Left cardiac atrium (tissue), 4 donors: ENCODE measurements at regions not wholly inside any gene's neighbourhood (a gene's known extent, or its start where the extent isn't known, plus 50 kb on each side); places are given as distances from the start of the nearest gene placed in this dataset.
"Not testable (repeated sequence)": the region's sequence is repeated elsewhere in the genome, so short reads cannot be mapped to it uniquely, and the experiment has no call there.

Source experiments
- ATAC-seq, 2 donors: fragments of 200-7000 bp; cut with Tn5 transposase; one replicate each; pipeline ENCODE4 v1.9.1; 2020; ENCODE audit warnings: mild to moderate bottlenecking in 2 of 2, moderate library complexity in 2 of 2
- DNase-seq: peaks from one replicate; pipeline ENCODE4 v3.0.0-alpha.2; 2020
- intact Hi-C, 2 donors: fragments of 100-400 bp; cut with DNase I; formaldehyde crosslinking; loops; one replicate each; pipeline versions ENCODE4 v1.14.1 to v1.15.1; 2022 to 2023
- donor health status: DM: no; HTN: yes; CAD: no.
- donor health status: DM: no; HTN: yes; CAD: no; lungs with severe emphysema.
- donor health status: DM: yes; HTN: yes; CAD: no.
- donor health status: Dilated cardiomyopathy.

DNA sequence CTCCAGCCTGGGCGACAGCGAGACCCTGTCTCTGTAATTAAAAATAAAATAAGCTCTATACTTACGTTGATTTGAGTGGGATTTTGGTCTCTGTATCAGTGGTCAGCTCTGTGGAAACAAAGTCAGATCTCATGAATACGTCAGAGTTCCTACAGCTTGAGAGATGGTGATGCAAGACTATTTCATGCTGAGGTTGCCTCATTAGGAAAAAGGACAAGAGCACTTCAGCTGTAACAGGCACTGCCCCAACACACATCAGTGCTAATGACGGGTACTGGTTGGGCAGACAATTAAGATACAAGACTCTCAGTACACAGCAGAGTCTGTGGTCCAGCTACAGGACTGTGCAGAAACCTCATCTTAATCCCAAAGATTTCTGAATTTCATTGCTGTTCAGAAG, 246.4 kb upstream of the AMIGO2 start:
- ATAC-seq (no peak), DNase-seq (no peak)
- intact Hi-C loops, result no loop called here

DNA sequence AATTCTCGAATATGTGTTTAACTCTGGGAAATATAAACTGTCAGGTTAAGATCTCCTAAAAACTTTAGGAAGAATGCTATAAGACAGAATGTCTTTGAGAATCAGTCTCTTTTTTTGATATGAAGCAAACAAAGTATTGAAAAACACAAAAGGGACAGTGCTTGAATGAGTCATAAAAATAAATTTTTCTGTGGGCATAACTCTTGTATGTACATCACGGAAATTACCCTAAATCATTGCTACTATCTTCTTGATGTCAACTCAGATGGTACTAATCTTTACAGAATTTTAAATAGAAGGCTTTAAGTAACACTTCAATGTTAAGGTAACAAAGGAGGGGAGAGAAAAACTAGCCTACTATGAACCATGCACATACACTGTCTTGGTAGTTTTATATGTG, 244.0 kb upstream of the AMIGO2 start:
- DNase-seq, result no peak
- no peak for ATAC-seq
- intact Hi-C loops, result no loop called here

DNA sequence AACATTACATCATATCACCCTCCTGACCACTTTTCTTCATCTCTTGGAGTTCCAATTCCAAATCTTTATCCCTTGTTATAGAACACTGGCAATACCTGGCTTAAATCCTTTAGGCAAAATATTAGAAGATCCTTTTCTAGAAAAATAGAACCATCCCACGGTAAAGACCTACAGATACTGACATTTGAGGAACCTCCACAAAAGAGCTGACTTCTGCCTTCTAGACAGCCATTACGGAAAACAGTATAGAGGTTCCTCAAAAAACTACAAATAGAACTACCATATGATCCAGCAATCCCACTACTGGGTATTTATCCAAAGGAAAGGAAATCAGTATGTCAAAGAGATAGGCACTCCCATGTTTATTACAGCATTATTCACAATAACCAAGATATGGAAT, 241.7 kb upstream of the AMIGO2 start:
- intact Hi-C loops, result no loop called here
- DNase-seq (no peak), ATAC-seq (no peak)

DNA sequence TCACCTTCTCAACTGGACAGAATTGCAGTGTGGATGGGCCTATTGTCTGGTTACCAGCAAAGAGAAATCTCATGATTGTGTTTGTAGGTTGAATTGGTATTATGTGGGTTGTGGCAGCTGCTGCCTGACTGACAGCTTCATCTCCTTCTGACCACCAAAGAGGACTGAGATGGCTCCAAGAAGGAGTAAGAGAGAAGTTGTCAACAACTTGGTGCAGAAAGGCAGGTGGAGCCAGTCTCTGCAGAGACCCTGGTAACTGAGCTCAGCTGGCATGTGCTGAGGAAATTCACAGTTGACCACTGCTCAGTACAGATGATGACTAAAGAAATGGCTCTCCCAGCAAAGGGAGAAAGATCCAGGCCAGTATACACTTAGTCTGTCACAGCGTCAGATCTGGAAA, 240.0 kb upstream of the AMIGO2 start:
- ATAC-seq (no peak), DNase-seq (no peak)
- intact Hi-C loops, result no loop called here

DNA sequence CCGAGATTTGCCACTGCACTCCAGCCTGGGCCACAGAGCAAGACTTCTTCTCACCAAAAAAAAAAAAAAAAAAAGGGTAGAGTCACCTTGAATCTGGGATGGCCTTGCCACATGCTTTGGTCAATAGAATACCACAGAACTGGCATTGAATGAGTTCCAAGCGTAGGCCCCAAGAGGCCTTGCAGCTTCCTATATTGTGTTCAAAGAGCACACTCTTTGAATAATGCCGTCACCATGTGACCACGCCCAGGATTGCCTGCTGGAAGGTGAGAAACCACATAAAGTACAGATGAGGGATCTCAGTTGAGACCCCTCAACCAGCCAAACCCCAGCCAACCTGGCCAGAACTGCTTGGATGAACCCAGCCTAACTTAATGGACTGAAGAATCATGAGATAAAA, 239.2 kb upstream of the AMIGO2 start:
- ATAC-seq, result no peak
- DNase-seq, result no peak
- intact Hi-C loops, result no loop called here

DNA sequence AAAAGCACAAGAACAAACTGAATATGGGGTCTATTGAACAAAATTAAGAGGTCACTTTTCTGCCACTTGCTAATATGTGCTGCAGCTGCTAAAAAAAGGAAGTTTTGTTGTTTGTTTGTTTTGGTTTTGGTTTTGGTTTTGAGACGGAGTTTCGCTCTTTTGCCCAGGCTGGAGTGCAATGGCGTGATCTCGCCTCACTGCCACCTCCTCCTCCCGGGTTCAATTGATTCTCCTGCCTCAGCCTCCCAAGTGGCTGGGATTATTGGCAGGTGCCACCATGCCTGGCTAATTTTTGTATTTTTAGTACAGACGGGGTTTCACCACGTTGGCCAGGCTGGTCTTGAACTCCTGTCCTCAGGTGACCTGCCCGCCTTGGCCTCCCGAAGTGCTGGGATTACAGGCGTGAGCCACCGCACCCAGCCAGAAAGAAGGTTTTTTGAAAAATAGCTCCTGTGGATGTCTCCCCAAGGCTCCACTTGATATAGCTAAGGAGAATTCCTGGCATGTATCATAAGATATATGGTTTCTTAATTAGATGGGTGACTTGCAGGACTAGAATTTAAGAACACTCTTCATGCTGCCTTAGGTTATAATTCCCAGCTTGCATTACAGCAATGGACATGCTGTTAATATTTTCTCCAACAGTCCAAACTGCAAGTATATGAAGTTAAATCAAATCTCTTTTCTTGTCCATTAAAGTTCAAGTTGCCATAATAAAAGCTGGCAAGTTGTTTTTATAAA, 237.6 kb upstream of the AMIGO2 start:
- ATAC-seq (no peak), DNase-seq (no peak)
- intact Hi-C loops, result no loop called here

DNA sequence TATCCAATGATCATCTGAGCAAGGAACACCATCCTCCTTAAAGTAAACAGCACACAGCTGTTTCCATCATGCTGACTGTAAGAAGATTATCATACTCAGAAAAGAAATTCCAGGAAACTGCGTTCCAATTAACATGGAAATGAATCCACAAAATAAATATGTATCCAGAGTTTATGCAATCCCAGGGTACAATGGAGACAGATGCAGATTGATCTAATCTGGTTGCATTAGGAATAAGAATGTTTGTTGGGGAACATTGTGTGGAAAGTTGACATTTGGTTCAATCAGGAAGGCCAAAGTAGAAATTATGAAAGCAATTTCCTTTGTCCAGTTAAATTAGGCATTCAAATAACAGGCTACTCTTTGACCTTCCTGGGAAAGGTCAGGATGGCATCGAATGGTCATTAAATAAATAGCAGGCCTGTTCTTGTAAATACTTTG, 236.9 kb upstream of the AMIGO2 start:
- ATAC-seq (no peak), DNase-seq (no peak)
- intact Hi-C loops, result no loop called here

DNA sequence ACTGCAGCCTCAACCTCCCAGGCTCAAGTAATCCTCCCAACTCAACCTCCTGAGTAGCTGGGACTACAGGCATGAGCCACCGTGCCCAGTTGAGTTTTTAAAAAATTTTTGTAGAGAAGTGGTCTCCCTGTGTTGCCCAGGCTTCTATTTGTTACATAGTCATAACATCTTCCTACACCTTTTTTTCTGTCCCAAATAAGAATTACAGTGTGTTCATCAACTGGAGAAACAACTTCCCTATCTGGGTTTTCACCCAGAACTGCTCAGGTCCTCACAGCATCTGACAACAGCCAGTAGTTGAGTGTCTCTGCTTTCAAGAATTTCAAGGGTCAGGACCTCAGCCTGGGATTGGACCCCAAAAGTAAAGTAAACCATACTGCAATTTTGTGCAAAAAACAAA, 235.2 kb upstream of the AMIGO2 start:
- intact Hi-C loops, result no loop called here
- DNase-seq, result no peak
- no peak for ATAC-seq

DNA sequence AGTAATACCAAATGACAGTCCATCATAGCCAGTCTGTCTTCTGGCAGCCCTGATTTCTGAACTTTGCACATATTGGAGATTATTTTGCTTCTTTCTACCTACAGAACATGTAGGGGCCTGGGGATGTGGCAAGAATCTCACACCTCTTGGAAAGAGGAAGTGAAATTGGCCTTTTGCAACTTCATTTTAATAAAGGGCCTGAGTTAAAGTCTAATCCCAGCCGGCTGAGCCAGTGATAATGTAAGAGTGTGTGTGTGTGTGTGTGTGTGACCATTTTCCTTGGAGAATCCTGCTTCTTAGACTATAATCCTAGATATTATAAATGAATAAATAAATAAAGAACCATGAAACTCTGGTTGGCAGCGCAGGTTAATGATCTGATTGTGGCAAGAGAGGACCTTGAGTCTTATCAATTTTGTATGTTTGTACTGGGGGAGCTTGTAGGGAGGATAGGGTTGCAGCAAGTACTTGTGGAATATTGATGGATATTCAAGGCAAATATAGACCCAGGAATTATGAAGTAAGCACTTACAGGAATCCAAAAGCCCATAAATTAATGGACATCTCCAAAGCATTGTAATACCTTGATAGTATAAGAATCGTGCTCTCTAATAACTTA, 233.2 kb upstream of the AMIGO2 start:
- DNase-seq (no peak), ATAC-seq (no peak)
- intact Hi-C loops, result no loop called here

DNA sequence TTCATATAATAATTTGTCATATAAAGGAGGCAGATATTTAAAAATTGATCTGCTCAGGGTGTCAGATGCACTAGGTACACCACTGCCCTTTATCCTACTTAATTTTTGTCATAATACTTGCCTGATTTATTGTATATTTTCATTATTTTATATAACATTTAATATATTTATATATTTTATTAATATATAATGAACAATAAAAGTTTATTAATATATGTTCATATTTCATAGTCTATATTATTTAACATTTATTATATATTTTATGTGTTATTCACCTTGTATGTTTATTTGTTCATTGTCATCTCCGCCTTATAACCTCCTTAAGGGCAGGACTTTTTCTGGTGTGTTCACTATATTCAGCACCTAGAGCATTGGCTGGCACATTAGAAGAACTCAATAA, 232.4 kb upstream of the AMIGO2 start:
- intact Hi-C loops, result no loop called here
- no peak for ATAC-seq
- no peak for DNase-seq

DNA sequence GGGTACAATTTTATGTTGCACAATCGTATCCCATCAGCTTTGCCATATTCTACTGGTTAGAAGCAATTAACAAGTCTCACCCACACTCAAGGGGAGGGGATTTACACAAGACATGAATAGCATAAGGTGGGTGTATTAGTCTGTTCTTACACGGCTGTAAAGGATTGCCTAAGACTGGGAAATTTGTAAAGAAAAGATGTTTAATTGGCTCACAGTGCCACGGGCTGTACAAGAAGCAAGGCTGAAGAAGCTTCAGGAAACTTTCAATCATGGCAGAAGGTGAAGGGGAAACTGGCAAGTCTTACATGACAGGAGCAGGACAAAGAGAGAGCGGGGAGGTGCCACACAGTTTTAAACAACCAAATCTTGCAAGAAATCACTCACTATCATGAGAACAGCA, 231.8 kb upstream of the AMIGO2 start:
- ATAC-seq (no peak), DNase-seq (no peak)
- intact Hi-C loops, result no loop called here

DNA sequence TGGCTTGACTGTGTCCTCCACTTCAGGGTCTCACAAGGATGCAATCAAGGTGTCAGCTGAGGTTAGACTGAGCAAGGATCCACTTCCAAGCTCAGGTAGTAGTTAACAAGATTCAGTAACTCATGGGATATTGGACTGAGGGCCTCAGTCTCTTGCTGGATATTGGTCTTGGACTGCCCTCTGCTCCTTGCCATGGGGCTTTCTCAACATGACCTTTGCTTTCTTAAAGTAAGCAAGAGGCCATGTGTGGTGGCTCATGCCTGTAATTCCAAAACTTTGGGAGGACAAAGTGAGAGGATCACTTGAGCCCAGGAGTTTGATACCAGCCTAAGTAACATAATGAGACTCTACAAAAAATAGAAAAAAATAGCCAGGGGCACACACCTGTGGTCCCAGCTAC, 231.3 kb upstream of the AMIGO2 start:
- intact Hi-C loops, result no loop called here
- ATAC-seq (no peak), DNase-seq (no peak)

DNA sequence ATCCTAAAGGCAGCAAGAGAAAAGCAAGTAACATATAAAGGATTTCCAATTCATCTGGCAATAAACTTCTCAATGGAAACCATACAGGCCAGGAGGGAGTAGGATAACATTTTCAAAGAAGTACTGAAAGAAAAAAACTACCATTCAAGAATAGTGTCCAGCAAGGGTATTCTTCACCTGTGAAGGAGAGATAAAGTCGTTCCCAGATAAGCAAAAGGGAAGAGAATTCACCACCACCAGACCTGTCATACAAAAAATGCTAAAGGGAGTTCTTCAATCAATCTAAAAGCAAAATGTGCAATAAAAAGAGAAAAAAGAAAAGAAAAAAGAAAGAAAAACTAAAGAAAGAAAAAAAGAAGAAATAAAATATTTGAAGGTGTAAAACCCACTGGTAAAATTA, 228.9 kb upstream of the AMIGO2 start:
- intact Hi-C loops, result loop anchor here in 1 of 2 donors (5.0 kb wide), 2 partner anchors 231 to 276 kb away; partner anchors contain the start of genes AMIGO2 and PCED1B
- ATAC-seq, result no peak

DNA sequence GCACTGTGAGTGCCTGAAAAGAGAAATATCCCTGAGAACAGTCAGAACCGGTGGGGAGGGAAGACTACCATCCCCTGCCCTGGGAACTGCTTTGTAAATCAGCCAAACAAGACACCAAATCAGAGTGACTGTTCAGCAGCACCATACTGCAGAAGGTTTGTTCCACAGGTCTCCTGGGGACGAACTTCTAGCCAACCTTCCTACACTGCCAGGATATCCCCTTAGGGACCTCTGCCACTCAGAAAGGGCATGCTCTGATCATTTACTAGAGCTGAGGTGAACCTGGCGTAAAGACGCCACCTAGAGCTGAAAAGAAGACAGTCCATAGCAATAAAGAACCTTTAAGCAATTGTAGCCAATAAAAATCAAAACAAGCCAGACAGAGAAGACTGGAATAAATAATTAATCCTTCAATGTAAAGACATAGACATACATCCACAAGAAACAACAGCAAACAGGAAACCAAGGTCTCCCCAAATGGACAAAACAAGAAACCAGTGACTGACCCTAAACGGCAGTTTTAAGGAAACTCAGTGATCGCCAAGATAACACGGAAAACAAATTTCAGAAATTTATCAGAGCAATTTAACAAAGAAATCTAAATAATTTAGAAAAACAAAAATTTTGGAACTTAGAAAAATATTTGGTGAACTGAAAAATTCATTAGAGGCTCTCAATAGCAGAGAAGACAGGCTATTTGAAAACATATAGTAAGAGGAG, 228.1 kb upstream of the AMIGO2 start:
- ATAC-seq, result peak; percentile 89 to 91
- intact Hi-C loops, result loop anchor here in 1 of 2 donors (5.0 kb wide), 2 partner anchors 231 to 276 kb away; partner anchors contain the start of genes AMIGO2 and PCED1B
- DNase-seq, result no peak

More for the DNA sequence above, 228.9 kb upstream of the AMIGO2 start:
- DNase-seq, result no peak

DNA sequence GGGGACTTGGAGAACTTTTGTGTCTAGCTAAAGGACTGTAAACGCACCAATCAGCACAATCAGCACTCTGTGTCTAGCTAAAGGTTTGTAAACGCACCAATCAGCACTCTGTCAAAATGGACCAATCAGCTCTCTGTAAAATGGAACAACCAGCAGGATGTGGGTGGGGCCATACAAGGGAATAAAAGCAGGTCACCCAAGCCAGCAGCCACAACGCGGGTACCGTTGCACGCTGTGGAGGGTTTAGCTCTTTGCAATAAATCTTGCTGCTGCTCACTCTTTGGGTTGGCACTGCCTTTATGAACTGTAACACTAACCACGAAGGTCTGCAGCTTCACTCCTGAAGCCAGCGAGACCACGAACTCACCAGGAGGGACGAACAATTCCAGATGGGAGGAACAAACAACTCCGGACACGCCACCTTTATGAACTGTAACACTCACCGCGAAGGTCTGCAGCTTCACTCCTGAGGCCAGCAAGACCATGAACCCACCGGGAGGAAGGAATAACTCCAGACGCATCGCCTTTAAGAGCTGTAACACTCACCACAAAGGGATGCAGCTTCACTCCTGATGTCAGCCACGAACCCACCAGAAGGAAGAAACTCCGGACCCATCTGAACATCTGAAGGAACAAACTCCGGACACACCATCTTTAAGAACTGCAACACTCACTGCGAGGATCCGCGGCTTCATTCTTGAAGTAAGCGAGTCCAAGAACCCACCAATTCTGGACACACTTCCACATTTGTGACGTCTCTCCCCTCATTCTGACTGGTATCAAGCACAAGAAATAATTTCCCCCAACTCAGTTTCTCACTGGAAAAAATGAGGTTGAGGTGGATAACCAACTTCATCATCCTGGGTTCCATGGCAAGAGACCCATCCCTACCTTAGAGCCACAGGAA, 227.3 kb upstream of the AMIGO2 start:
- intact Hi-C loops, result loop anchor here in 1 of 2 donors (5.0 kb wide), 2 partner anchors 230 to 275 kb away; partner anchors contain the start of genes AMIGO2 and PCED1B
- ATAC-seq, result peak in 1 of 2 donors; percentile 21

DNA sequence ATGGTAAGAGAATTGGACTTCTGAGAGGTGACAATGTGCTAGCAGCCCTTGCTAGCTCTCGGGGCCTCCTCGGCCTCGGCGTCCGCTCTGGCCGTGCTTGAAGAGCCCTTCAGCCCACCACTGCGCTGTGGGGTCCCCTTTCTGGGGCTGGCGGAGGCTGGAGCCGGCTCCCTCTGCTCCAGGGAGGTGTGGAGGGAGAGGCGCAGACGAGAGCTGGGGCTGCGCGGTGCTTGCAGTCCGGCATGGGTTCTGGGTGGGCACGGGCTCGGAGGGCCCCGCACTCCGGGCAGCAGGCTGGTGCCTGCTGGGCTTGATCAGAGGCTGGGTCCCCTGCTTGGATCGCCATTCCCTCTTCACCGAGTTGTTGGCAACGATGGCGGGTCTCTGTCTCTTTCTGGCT, 226.4 kb upstream of the AMIGO2 start:
- intact Hi-C loops, result loop anchor here in 1 of 2 donors (5.0 kb wide), 2 partner anchors 229 to 274 kb away; partner anchors contain the start of genes AMIGO2 and PCED1B
- no peak for DNase-seq
- ATAC-seq, result no peak

More for the DNA sequence above, 227.3 kb upstream of the AMIGO2 start:
- DNase-seq, result not testable (repeated sequence)

DNA sequence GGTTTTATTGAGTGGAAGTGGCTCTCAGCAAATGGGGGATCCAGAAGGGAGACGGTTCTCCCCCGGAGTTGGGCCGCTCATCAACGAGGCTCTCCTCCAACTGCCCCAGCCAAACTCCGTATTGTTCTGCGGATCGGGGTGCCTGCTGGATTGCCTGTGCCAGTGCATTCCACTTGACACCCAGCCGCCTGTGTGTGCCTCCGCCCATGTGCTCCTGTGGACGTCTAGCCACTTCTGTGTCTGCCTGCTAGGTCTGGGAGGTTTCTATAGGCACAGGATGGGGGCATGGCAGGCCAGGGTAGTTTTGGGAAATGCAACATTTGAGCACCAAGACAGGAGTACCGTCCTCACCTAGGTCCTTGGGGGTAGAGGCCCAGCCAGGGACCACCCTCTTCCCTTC, 225.7 kb upstream of the AMIGO2 start:
- intact Hi-C loops, result loop anchor here in 1 of 2 donors (5.0 kb wide), 2 partner anchors 228 to 273 kb away; partner anchors contain the start of genes AMIGO2 and PCED1B
- no peak for DNase-seq
- no peak for ATAC-seq

DNA sequence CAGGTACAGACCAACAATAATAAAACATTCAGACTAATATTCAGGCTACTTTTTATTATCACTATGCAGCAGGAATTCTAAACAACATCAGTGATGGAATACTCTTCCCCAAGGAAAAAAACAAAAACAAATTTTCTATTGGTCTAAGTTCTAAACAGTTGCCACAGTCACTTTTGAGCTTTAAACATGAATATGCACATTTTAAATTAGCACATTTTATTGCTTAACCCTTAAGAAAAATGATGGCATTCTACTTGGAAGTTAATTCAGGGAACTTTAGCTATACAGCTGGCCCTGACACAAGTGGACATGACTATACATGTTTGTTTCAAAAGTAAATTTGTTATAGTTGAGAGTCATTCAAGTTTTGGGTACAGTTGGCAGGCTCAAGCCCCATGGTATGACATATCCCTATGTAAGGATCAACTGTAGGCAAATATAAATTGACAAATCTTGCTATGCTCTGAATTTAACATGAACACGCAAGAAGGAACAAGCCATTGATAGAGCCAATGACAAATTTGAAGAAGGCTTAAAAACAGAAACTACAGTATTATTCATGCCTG, 224.3 kb upstream of the AMIGO2 start:
- intact Hi-C loops, result no loop called here
- ATAC-seq (no peak), DNase-seq (no peak)

DNA sequence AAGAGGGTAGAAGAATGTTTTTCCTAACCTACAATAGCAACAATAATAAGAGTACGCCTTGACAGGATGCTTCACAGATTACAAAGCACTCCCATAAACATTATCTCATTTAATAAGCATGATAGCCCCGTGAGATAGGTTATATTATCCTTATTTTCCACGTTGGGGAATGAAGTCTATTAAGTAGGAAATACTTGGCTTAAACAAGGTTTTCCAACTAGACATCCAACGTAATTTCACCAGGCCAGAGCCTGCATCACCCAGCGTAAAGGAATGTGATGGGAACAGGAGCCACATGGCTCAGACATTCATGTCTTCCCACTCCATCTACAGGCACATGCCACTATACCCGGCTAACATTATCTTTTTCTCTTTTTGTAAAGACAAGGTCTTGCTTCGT, 223.4 kb upstream of the AMIGO2 start:
- intact Hi-C loops, result no loop called here
- DNase-seq, result no peak
- ATAC-seq, result no peak
